ENCODE measurements at regions not wholly inside any gene's neighbourhood (a gene's known extent, or its start where the extent isn't known, plus 50 kb on each side); places are given as distances from the start of the nearest gene placed in this dataset.
"Not testable (repeated sequence)": the region's sequence is repeated elsewhere in the genome, so short reads cannot be mapped to it uniquely, and the experiment has no call there.

- DNase-seq: no peak
Observed at GRCh38 chr1:173257805-173258204, 50.7 kb upstream of the TNFSF4 start.

GRCh38 chr1:173258479-173259264 lies 51.5 kb upstream of the TNFSF4 start:
- DNase-seq: no peak

- DNase-seq: not testable (repeated sequence)
Observed at GRCh38 chr1:173260329-173260728, 53.2 kb upstream of the TNFSF4 start.

- no peak for DNase-seq
Observed at GRCh38 chr1:173266841-173267240, 59.7 kb upstream of the TNFSF4 start.

- DNase-seq: no peak
Observed at GRCh38 chr1:173267453-173267945, 60.4 kb upstream of the TNFSF4 start.

- no peak for DNase-seq
Observed at GRCh38 chr1:173268261-173268660, 61.1 kb upstream of the TNFSF4 start.

GRCh38 chr1:173268786-173269277 lies 61.7 kb upstream of the TNFSF4 start:
- no peak for DNase-seq

GRCh38 chr1:173269490-173270230 lies 62.5 kb upstream of the TNFSF4 start:
- no peak for DNase-seq

GRCh38 chr1:173270243-173270642 lies 63.1 kb upstream of the TNFSF4 start:
- DNase-seq: no peak

- not testable (repeated sequence) for DNase-seq
Observed at GRCh38 chr1:173271021-173271420, 63.9 kb upstream of the TNFSF4 start.

- no peak for DNase-seq
Observed at GRCh38 chr1:173275496-173275895, 68.4 kb upstream of the TNFSF4 start.

- no peak for DNase-seq
Observed at GRCh38 chr1:173276922-173277800, 70.0 kb upstream of the TNFSF4 start.

GRCh38 chr1:173280899-173281660 lies 73.9 kb upstream of the TNFSF4 start:
- DNase-seq: no peak

GRCh38 chr1:173285048-173285447 lies 77.9 kb upstream of the TNFSF4 start:
- no peak for DNase-seq

- DNase-seq: no peak
Observed at GRCh38 chr1:173287785-173288184, 80.7 kb upstream of the TNFSF4 start.

GRCh38 chr1:173293756-173294155 lies 86.6 kb upstream of the TNFSF4 start:
- DNase-seq: no peak

GRCh38 chr1:173294843-173295242 lies 87.7 kb upstream of the TNFSF4 start:
- no peak for DNase-seq

GRCh38 chr1:173295391-173295790 lies 88.3 kb upstream of the TNFSF4 start:
- no peak for DNase-seq

GRCh38 chr1:173295995-173296394 lies 88.9 kb upstream of the TNFSF4 start:
- no peak for DNase-seq

GRCh38 chr1:173297798-173298391 lies 90.8 kb upstream of the TNFSF4 start:
- DNase-seq: peak in 1 of 5 experiments; percentile 26
